ENCODE measurements at regions not wholly inside any gene's neighbourhood (a gene's known extent, or its start where the extent isn't known, plus 50 kb on each side); places are given as distances from the start of the nearest gene placed in this dataset.

DNA sequence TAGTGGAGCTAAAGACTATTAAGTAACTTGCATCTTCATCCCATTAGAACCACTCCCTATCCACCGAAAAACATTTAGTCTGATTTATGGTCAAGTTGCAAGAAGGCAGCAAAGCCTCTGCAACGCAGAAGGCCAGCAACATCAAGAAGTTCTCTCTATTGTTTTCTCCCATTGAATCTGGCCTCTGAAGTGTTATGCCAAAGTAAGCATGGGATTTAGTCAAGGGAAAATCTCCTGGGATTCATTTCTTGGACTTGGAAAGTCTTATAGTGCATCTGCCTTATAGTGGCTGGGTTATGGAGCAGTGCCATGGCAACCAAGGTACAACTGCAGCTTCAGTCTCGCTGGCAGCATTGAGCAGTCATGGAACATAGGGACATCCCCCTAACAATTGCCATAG lies 87.7 kb upstream of the KRR1 start:
- DNase-seq (ENCODE audit: low read depth): no peak

DNA sequence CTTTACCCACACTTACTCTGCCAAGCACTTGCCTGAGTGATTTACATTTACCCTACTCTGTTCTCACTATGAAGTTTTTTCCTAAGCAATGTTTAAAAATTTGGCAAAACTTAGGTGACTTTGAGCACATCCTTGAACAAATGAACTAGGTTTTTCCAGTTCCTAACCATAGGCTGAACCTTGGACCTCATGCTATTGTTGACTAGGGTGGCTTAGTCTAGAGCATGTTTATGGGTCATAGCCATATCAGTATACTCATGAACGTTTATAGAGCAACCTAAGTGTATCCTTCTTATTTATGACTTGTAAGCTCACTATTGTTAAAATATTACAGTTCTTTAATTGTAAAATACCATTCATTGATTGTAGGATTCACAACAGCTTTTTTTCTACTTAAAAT lies 85.0 kb upstream of the KRR1 start:
- DNase-seq (ENCODE audit: low read depth): no peak

DNA sequence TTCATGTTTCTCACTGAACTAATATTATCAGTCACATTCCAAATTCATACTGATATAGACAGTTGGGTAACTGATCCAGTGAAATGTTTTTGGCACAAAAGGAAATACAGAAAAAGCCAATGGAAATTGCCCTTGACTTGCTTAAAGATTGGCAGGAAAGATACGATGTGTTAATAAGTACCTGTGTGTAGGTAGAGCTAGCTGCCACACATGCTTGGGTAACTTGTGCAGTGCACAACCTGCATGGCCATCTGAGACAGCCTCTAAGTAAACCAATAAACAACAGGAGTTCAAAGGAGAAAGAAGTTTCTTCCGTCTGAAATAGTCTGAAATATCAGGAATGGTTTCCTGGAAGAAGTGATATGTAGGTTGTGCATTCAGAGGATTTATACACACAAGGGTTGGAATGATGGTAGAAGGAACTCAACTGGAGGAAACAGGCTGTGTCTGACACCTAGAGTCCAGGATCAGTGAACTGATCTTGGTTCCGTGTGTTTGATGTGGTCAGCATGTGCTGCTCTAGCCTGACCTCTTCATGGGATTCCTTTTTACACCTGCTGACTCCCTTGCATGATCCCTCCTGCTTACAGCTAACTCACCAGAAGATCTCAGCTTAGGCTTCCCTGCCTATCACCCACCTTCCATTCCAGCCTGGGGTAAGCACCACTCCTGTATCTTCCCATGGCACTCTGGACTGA lies 81.4 kb upstream of the KRR1 start:
- DNase-seq (ENCODE audit: low read depth): no peak

DNA sequence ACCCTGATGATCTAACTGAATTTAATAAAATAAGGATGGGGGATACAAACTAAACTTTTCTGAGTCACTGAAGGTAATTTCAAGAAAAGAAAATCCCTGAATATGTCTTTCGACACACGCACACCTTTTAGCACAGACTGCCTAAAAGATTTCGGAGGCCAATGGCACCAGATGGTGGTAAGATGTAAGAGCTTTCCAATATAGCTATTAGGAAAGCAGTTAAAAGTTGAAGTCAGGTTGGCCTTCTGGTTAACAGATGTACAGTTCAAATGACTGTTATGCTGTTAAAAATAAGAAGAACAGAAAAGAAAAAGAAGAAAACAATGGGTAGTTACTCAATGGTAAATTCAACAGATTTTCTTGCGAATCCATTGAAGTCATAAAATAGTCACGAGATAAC lies 80.7 kb upstream of the KRR1 start:
- no peak for DNase-seq (ENCODE audit: low read depth)

DNA sequence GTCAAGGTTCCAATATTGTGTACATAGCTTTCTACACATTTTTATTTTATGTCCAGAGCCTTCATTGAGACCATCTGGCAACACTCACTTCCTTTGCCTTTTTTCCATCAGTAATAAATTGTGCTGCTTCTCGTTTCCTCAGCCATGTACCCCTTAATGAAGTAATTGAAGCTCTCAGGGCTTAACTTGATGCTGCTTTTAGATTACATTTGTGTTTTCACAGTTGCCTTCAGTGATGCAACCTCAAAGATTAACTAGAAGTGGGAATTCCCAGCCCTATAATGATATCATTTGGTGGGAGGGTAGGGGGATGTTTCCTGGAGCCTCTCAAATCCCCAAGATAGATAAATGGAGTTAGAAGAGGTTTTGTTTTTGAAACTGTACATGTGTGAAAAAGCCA lies 80.2 kb upstream of the KRR1 start:
- DNase-seq (ENCODE audit: low read depth): no peak

DNA sequence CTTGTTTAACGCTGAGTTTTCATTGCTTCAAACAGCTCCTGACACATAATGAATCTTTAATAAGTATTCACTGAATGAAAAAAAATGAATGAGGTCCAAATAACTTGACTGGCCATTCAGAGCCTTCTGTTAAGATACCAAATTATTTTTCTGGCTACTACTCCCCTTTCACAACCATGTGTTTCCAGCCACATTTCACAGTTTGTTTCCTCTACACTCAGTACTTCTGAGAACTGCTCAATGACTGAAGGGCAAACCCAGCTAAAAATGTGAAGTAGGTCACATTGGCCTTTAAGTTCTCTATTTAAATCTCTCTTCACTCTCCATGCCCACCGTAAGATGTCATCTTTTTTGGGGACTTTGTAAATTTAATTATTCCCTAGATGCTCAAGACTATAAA lies 78.4 kb upstream of the KRR1 start:
- no peak for DNase-seq (ENCODE audit: low read depth)

DNA sequence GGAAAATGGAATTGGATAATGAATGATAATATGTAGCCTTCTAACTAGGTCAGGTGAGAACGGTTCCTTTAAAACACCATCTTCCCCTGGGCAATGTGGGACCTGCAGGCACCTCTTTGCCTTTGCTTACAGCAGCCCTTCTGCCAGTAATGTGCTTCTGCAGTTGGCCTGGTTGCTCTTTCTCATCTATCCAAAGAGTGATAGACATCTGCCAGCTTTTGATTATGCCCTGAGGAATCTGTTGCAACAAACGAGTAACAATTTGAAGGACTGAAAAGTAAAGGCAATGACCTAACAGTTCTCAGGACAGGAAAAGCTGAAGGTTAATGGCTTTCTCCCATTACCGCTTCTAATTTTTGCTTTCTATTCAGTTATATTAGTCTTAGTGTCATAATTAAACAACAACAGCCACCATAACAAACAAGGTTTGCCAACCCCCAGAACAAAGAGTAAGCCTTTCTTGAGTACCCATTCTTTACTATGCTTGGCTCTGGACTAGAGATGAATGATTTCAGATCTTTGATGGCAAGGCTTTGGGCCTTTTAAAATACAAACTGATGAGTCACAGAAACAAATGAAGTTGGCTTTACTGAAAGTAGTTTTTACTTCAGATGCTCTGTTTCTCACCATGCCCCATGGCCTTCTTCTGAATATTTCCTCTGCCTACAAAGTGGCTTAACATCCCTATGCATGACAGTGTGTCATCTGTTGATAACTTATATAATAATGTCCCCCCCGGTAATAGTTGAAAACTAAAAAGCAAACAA lies 76.1 kb upstream of the KRR1 start:
- no peak for DNase-seq (ENCODE audit: low read depth)

DNA sequence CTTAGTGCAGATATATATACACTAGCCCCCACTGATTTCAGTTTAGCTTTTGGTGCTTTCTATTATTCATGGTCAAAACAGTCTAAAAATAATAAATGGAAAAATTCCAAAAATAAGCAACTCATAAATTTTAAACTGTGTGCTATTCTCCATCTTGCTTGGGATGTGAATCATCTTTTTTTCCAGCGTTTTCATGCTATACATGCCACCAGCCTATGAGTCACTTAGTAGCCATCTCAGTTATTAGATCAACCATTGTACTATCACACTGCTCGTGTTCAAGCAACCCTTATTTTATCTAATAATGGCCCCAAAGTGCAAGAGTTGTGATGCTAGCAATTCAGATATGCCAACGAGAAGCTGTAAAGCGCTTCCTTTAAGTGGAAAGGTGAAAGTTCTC lies 73.9 kb upstream of the KRR1 start:
- peak; percentile 79 for DNase-seq (ENCODE audit: low read depth)

DNA sequence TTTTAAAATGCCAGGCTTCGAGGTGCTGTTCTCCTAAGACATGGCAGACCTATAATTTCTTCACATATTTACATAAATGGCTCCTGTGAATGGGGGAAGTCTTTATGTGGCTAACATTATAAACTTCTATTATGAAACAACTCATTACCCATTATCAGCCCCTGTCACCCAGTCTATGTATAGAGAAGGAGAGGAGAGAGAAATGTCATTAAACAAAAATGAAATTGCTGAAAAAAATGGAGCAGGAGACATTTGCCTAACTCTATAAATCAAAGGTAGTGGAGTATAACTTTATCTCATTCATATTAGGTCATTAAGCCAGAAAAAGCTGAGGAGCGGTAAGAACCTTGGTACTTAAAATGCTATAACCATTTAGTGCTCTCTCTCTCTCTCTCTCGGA lies 71.9 kb upstream of the KRR1 start:
- no peak for DNase-seq (ENCODE audit: low read depth)

DNA sequence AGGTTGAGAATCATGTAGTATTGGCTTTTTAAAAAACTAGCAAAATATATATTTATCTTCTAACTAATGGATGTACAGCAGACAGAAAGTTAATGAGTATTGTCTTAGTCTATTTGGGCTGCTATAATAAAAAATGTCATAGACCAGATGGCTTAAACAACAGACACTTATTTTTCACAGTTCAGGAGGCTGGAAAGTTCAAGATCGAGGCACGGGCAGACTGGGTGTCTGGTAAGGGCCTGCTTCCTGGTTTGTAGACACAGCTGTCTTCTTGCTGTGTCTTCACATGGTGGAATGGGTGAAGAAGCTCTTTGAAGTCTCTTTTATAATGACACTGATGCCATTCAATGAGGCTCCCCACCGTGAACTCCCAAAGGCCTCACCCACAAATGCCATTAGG lies 70.1 kb upstream of the KRR1 start:
- DNase-seq (ENCODE audit: low read depth): no peak

DNA sequence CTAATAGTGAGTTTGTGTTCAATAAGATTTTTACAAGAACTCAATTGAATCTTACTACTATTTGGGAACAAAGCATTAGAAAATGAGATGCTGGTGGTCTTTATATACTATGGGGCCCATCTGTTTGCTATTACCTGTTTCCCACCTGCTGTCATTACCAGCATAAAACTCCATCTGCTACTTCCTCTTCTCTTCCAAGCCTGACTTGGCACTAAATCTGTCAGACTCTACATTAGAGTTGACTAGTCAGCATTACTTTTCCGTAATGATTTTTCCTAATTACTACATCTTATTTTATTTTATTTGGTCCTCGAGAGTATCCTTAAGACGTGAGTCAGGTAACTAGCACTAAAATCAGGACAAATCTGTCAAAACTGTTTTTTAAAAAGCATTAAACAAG lies 68.1 kb upstream of the KRR1 start:
- no peak for DNase-seq (ENCODE audit: low read depth)

DNA sequence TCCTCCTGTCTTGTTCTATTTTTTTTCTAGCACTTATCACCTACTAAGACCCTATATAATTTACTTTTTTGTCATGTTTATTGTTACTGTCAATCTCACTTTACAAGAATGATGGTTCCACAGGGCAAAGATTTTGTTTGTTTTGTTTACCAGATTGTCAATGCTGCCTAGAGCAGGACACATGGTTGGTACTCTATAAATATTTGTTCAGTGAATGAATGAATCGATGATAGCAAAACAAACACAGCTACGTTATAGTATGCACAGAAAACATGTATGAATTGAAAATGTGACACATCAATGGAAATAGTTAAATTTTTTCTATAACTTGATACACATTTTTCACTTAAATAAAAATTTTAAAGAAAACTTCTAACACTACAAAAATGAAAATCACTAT lies 67.1 kb upstream of the KRR1 start:
- no peak for DNase-seq (ENCODE audit: low read depth)

DNA sequence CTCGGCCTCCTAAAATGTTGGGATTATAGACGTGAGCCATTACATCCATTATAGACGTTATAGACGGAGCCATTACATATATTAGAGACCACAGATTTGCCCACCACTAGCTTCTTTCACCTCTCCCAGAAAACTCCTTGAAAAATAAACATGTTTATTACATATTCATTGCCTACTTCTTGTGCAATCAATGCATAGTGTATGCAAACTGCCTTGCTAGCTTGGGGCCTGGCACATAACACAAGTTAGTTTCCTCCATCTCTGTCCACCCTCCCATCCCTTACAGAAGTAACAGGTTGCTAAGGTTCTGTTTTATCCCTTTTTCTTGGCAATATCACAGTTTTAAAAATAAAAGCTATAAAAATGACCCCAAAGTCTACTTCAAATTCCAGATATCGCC lies 66.4 kb upstream of the KRR1 start:
- no peak for DNase-seq (ENCODE audit: low read depth)

DNA sequence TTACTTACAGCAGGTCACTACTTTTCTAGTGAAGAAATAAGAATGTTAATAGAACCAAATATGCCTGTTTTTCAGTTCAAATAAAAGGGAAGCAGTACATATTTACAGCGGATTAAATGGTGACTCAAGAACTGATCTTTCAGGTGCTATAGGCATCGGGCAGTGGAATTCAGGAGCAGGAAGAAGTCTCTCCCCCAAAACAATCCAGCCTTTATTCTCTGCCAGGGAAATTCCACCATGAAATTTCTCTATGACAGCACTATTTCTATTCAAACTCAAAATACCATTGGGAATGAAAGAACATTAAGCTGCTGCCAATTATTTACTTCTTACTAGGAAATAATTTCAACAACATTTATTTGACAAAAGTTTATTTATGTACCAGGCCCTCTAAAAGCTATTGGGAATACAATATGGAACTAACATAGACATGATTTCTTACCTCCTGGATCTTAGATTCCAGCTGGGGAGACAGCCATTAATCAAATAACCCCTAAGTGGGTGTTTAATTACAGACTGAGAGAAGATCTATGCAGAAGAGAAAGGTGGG lies 60.3 kb upstream of the KRR1 start:
- DNase-seq (ENCODE audit: low read depth): no peak

DNA sequence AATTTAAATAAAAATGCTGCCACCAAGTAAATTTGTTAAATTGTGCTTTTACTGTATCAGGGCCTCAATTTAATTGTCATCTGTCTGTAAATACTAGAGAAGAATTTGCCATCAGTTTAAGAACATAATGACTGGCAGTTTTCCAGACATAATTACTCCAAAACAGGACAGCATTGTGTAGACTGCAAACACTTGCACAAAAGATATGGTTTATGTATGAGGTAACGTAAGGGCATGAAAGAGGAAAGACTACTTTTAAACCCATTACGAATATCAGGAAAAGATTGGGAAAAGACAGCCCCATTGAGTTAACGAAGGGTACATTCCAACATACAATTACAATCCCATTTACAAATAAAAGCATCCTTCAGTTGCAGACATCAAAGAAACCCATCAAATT lies 59.8 kb upstream of the KRR1 start:
- no peak for DNase-seq (ENCODE audit: low read depth)

DNA sequence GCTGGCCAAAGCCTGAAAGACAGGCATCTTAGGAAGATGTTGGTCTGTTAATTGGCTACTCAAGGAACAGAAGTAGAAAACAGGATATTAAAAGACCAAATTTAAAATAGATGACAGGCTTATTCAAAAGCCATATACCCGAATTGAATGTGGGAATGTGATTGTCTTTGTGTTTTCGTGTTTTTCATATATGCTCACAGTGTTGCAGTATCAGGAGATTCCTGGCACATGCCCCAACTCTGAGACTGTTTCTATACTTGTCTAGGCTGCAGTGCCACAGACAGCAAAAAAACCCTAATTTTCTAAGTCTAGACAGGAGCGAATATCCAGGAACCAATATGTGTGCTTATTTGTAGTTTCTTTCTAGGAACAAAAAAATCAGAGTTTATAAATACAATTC lies 57.4 kb upstream of the KRR1 start:
- DNase-seq (ENCODE audit: low read depth): no peak

DNA sequence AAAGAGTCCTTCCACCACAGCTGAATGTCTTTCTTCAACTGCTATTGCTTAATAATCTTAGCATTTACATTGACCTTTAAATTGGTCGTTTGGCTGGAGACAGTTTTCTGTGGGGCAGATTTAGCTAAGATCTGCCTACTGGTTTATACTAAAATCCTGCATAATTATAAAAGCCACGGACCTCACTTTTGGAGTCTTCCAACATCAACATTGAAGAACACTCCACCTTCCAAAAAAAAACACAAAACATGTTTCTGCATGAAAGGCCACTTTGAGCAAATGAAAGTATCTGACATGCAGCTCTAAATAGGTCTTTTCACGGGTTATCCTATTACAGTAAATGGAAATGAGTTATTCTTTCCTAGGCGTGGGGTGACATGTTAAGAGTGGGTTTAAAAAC lies 57.0 kb upstream of the KRR1 start:
- no peak for DNase-seq (ENCODE audit: low read depth)

DNA sequence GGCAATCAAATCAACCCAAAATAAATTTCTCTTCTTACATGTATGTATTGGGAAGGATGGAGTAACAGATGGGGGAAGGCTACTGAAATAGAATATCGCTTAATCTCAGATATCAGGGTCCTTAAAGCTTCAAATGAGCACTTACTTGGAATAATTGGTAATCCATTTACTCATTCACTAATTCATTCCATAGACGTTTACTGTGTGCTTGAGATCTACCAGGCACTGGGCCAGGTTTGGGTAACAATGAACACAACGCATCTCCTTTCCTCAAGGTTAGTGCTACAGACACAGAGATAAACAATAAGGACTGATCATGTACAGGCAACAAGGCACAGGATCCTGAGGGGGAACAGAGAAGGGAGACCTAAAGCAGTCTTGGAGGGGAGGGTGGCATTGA lies 54.4 kb upstream of the KRR1 start:
- DNase-seq (ENCODE audit: low read depth): no peak

DNA sequence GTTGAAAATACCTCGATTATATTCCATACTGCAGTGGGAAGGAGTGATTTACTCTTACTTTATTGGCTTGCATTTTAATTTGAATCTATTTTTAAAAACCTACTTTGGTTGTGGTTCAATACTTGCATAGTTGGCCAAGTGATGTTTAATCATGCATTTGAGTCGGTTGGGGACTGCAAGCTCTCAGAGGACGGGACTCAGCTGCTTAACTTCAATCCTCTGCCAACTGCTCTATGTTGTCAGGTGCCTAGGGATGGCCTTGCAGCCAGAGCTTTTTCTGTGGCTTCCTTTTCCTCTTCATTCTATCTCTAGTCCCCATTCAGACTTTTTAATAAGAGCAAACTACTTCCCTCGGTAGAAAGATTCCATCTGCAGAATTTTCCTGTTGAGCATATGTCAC lies 53.4 kb upstream of the KRR1 start:
- DNase-seq (ENCODE audit: low read depth): no peak

DNA sequence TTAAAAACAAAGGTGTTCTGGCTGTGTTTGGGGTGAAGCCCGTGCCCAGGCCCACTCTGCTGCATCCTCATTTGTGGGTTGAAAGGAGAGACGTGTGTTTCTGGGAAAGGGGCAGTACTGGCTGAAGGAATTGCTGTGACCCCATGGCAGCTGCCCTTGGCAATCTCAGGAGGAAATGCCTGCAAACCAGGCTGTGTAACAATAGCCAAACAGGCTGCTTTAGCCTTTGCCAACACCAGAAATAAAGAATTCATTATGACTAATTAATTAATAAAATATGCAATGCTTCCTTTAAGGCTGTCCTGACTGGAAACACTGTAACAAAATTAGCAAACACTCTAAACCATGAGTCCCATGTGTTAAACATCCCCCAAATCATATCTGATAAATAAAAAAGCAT lies 53.0 kb upstream of the KRR1 start:
- DNase-seq (ENCODE audit: low read depth): no peak

DNA sequence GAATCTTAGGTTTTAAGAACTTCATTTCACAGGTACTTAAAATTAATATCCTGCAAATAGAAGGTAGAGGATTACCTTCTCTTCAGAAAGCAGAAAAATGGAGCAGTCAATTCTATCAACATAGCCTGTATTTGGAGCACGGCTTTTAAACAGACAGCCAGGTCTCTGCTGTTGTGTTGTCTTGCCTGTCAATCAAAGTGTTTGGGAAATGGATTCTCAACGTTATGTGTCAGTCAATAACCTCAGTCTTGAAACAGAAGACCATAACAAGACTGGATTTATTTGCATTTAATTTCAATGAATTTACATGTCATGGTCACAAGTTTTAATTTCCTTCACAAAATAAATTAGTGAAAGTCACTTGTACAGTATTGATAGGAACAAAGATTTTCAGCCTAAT lies 51.9 kb upstream of the KRR1 start:
- no peak for DNase-seq (ENCODE audit: low read depth)

DNA sequence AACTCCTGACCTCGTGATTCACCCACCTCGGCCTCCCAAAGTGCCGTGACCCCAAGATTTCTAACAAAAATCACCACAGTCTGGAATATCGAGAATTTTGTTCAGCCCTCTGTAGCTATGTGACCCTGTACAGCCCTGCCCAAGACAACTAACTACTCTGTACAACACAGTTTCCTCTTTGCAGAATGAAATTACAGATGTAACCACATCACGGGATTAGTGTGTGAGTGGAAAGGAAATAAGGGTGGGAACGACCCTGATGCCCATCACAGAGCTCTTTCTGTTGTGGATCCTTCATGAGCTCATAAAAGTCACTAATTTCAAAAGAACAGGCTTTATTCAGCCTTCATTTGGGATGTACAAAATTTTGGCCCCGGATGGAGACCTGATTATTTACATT lies 50.5 kb upstream of the KRR1 start:
- DNase-seq (ENCODE audit: low read depth): no peak

All from HS-5 (cell line).